ENCODE measurements at regions not wholly inside any gene's neighbourhood (a gene's known extent, or its start where the extent isn't known, plus 50 kb on each side); places are given as distances from the start of the nearest gene placed in this dataset.
"Not testable (repeated sequence)": the region's sequence is repeated elsewhere in the genome, so short reads cannot be mapped to it uniquely, and the experiment has no call there.

DNA sequence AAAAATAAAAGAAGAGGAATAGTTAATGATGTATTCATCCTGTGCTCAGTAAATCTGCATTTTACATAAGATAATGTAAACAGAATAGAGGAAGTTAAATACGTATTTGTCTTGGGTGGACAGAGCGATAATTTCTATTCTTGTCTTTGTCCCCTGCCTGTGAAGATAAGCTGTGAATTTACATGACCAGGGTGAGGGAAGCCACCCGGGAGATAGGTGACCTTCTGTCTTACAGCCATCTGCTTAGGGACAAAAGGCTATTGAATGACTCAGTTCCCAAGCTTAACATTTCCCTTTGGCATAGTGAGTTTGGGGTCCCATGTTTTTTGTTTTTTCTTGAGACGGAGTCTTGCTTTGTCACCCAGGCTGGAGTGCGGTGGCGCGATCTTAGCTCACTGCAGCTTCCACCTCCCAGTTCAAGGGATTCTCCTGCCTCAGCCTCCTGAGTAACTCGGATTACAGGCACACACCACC lies 88.7 kb upstream of the KCTD7 start:
- no peak for DNase-seq

- DNase-seq = no peak
Observed at GRCh38 chr7:66542049-66542448, 86.6 kb upstream of the KCTD7 start.

DNA sequence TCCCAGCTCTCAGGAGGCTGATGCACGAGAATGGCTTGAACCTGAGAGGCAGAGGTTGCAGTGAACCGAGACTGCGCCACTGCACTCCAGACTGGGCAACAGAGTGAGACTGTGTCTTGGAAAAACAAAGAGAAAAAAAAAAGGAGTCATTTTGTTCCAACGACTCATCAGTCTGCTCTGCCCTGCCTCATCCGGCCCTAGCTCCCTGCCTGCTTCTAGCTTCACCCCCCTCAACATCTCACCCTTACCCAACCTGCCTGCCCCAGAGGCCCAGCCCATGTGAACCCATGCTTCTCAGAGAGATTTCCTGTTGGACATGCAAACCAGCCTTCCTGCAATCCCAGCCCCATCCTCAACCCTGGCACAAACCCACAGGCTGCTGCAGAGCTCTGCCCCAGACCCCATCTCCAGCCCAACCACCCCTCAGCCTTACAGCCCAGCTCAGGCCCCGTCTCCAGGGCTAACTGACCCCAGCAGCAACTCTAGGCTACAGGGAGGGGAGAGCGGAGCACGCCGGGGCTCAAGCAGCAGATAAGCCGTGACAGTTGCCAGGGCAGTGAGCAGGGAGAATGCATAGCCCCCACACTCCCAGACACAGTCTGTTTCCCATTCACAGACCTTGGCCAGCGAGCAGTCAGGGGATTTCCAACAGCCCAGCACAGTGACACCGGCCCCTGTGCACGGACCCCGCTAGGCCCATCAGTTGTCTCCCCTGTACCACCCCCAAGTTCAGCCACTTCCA lies 86.0 kb upstream of the KCTD7 start:
- no peak for DNase-seq

DNA sequence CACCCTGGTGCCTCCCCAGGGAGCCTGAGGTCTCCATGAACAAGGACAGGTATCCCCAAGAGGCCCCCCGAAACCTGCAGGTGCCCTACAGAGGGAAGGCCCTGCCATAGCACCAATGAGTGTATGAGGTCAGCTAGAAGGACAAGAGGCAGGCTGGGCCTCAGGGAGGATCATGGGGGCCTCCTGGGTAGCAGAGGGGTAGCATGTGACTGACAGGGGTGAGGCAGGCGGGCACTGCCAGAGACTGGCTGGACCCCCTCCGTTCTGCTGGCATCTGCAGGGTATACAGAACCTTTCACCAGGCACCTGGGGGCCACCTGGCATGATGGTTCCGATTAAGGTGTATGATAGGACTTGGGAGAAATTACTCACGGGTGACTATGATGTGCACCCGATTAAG lies 79.2 kb upstream of the KCTD7 start:
- no peak for DNase-seq

DNA sequence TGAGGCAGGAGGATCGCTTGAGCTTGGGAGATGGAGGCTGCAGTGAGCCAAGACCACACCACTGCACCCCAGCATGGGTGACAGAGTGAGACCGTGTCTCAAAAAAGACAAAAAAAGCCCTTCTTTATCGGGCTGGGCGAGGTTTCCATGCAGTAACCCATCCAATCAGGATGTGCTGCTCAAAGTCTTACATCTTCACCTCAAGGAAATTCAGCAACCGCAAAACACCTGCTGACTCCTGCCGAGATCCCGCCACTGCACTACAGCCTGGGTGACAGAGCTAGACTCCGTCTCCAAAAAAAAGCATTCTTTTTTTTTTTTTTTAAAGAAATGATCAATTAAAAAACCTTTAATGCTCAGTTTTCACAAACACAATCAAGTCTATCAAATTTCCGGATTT lies 75.7 kb upstream of the KCTD7 start:
- no peak for DNase-seq

GRCh38 chr7:66553675-66554074 lies 75.0 kb upstream of the KCTD7 start:
- DNase-seq = peak; percentile 12

GRCh38 chr7:66554291-66554690 lies 74.4 kb upstream of the KCTD7 start:
- DNase-seq = not testable (repeated sequence)

DNA sequence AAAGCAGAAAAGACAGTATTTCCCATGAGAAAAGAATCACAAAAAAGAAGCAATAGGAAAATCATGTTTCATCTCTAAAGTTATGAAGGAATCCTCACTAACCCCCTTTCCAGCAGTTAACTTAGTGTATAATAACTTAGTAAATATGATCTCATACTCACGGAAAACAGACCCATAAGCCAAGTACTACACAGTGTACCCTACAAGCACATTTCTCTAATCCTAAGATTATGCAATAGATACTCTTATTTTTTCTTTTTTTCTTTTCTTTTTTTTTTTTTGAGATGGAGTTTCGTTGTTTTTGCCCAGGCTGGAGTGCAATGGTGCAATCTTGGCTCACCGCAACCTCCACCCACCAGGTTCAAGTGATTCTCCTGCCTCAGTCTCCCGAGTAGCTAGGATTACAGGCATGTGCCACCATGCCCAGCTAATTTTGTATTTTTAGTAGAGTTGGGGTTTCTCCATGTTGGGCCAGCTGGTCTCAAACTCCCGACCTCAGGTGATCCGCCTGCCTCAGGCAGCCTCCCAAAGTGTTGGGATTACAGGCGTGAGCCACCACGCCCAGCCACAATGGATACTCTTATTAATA lies 73.7 kb upstream of the KCTD7 start:
- not testable (repeated sequence) for DNase-seq

DNA sequence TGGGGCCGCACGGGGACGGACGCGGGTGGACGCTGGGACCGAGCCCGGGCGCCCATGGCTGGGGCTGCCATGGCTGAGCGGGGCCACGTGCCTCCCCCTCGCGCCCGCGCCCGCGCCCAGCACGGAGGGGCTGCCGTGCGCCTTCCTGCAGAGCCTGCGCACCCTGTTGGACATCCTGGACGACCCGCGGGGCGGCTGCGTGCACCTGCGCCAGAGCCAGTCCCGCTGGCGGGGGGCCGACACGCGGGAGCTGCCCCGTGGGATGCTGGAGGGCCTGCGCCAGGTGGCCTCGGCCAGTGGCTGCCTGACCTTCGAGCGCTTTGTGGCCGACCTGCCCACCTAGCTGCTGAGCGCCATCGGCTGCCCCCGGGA lies 72.5 kb upstream of the KCTD7 start:
- no peak for DNase-seq

DNA sequence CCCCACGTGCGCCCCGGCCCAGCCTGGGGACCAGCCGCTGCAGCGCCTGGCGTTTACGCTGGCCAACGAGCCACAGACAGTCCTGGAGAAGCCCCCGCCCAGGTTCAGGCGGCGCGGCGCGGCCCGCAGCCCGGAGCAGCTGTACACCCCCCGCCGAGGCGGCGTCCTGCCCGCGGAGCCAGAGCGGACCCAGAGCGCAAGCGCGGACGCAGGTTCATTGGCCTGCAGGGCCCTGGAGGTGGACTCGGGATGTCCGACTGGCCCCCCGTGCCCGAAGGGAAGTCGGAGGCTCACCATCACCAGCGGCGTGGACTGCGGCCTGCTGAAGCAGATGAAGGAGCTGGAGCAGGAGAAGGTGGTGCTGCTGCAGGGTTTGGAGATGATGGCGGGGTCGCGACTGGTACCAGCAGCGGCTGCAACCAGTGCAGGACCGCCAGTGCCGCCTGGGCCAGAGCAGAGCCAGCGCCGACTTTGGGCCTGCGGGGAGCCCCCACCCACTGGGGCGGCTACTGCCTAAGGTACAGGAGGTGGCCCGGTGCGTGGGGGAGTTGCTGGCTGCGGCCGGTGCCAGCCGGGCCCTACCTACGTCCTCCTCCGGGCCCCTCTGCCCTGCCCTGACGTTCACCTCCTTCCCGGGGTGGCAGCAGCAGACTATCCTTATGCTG lies 72.0 kb upstream of the KCTD7 start:
- no peak for DNase-seq

GRCh38 chr7:66557214-66558200 lies 71.2 kb upstream of the KCTD7 start:
- no peak for DNase-seq

DNA sequence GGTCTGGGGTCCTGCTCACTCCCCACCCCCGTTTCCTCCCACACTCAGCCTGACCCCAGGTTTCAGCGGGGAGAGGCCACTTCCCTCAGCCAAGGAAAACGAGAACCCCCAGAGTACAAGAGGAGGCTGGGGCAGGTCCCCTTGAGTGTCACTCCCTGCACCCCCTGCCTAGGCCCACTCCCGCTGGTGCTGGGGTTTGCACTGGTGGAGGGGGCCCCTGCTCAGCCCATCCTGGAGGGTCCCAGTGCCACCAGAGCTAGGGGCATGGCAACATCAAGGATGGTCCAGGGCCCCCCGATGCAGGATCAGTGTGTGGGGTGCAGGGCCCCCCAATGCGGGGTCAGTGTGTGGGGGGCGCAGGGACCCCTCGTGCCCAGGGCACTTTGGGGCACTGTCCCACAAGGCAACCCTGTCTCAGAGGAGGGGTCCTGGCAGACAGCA lies 70.5 kb upstream of the KCTD7 start:
- DNase-seq = no peak

- DNase-seq = no peak
Observed at GRCh38 chr7:66558660-66559465, 69.8 kb upstream of the KCTD7 start.

DNA sequence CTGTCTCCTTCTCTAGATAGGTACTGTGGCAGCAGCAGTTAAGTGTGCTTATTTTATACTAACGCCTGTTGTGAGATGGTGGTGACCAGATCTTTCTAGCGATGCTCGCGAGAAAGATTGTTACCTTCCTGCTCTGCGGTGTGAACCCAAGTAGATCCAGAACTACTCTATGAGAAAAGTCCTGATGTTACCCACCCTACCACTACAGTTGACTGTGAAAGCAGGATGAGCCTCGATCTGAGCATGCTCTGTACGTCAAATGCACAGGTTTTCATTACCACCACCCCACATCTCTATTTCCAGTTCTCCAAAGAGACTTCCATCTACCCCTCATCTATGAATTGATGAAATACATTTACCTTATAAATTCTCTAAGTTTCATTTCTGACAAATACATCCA lies 64.6 kb upstream of the KCTD7 start:
- no peak for DNase-seq

DNA sequence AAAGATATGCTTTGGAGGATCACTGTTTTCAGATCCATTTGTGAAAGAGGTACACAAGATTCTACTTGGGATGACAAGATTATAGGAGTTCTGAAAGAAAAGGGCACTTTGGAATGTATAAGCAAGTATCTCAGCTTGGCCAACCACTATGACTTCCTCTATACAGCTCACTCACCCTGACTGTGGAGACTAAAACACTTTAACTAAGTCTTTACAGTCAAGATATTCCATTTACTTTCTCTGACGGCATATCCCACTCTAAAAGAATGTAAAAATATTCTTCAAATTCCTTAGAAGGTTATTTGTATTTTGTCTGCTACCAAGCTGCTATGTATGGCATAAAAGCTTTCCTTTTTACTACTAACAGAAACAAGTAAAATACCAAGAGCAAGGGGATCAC lies 58.5 kb upstream of the KCTD7 start:
- not testable (repeated sequence) for DNase-seq

- no peak for DNase-seq
Observed at GRCh38 chr7:66571568-66571967, 57.1 kb upstream of the KCTD7 start.

DNA sequence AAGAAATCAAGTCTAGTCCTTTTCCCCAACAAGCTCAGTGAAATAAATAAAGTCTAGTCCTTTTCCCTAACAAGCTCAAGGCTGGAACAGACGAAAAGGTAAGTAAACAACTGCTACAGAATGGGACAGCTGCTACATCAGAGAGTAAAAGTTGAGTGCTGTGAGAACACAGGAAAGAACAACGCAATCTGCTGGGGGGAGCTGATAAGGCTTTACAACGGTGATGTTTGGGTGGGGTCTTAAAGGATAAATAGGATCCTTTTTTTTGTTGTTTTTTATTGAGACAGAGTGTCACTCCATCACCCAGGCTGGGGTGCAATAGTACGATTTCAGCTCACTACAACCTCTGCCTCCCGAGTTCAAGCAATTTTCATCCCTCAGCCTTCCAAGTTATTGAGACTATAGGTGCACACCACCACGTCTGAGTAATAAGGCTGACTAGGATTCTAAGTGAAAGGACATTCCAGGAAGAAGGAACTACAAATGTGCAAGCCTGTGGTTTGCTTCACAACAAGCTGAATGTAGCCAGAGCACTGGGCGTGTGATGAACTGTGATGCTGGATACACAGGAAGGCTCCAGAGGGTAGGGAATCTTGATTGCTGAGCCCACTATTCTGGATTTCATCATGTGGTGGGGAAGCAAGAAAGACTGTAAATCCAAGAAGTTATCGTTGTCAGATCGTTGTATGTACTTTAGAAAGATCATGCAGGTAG lies 54.7 kb upstream of the KCTD7 start:
- DNase-seq = not testable (repeated sequence)

DNA sequence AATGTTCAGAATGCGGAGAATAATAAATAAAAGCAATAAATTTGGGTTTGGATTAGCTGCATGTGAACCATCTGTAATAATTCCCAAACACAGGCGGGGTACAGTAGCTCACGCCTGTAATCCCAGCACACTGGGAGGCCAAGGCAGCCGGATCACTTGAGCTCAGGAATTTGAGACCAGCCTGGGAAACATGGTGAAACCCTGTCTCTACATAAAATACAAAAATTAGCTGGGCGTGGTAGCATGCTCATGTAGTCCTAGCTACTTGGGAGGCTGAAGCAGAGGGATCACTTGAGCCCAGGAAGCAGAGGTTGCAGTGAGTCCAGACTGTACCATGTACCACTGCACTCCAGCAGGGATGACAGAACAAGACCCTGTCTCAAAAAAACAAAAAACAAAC lies 53.9 kb upstream of the KCTD7 start:
- not testable (repeated sequence) for DNase-seq

DNA sequence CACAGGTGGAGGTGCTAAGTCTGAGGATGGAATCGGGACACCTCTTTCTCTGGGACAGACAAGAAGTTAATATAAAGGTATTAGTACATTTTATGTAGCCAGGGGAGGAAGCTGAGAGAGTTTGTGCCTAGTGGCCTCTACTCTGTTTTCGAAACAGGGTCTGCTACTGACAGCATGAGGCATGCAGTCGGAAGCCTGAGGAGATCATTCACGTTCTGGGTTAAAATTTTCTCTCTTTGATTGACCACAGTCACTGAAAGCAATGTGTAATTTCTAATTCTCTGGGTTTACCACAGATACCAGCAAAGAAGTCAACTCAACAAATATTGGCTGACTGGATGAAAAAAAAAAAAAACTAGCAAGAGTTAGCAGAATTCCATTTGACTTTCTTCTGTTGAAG lies 53.3 kb upstream of the KCTD7 start:
- DNase-seq = no peak

- DNase-seq = no peak
Observed at GRCh38 chr7:66576646-66577045, 52.0 kb upstream of the KCTD7 start.

Data from skin of body (tissue), 1 donor.